ENCODE measurements at regions not wholly inside any gene's neighbourhood (a gene's known extent, or its start where the extent isn't known, plus 50 kb on each side); places are given as distances from the start of the nearest gene placed in this dataset.

DNA sequence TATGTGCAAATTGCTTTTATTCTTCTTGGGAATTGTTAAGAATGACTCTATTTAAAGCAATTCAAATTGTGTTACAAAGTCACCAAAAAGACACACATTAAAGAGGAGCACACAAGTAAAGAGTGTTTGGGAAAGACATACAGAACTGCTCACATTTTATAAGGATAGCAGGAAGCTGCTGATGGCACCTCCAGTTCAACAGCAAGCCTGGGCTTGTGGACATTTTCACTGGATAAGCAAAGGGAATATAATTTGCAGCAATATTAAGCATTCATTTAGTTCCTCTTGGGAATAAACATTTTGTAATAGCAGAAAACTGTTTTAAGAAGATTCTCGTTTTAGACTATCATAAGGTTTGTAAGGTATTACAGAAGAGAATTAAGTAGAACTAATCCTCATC, 1271.9 kb downstream of the ZPLD1 start:
- Histone ChIP-seq H3K9me3 (ENCODE audit: control insufficient read depth, low read depth, low read length) (no peaks in the 10 kb centered on the region), H3K4me3 (ENCODE audit: low read length) (no peak overlapping the region), H3K4me1 (ENCODE audit: control insufficient read depth, insufficient read depth, low read length) (no peaks in the 10 kb centered on the region), H3K36me3 (ENCODE audit: control insufficient read depth, insufficient read depth, low read length) (no peaks in the 10 kb centered on the region), H3K27ac (ENCODE audit: low read length) (no peak overlapping the region), H3K27me3 (ENCODE audit: control insufficient read depth, insufficient read depth, low read length) (no peaks in the 10 kb centered on the region)
- no peak for DNase-seq
- WGBS (ENCODE audit: insufficient coverage, low lambda C conversion rate), result no CpG with 5 or more reads among the region's 1 CpG

DNA sequence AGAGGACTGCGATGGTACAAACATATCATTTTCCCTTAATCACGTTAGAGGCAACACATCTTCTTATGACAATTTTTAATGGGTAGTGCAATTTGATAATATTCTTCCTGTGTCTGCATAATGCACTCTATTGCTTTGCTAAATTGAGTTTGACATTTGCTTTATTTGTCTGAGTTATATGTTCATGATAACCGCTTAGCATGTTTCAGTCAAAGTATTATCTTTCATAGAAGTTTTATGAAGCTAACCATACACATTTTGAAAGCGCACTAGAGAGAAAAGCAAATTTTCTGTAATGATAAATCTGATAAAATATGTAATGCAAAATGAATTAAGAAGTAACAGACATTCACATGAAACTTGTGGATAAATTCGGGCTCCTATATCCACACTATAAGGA, 1276.9 kb downstream of the ZPLD1 start:
- Histone ChIP-seq H3K4me1 (ENCODE audit: control insufficient read depth, insufficient read depth, low read length) (no peaks in the 10 kb centered on the region), H3K36me3 (ENCODE audit: control insufficient read depth, insufficient read depth, low read length) (no peaks in the 10 kb centered on the region), H3K9me3 (ENCODE audit: control insufficient read depth, low read depth, low read length) (no peaks in the 10 kb centered on the region), H3K27ac (ENCODE audit: low read length) (no peak overlapping the region), H3K27me3 (ENCODE audit: control insufficient read depth, insufficient read depth, low read length) (no peaks in the 10 kb centered on the region), H3K4me3 (ENCODE audit: low read length) (no peak overlapping the region)
- DNase-seq, result no peak
- 94% methylated on average over 4 of the region's 5 CpGs for WGBS (ENCODE audit: insufficient coverage, low lambda C conversion rate)

GRCh38 chr3:103712320-103713008, 1277.6 kb downstream of the ZPLD1 start:
- Histone ChIP-seq H3K36me3 (ENCODE audit: control insufficient read depth, insufficient read depth, low read length) (no peaks in the 10 kb centered on the region), H3K9me3 (ENCODE audit: control insufficient read depth, low read depth, low read length) (no peaks in the 10 kb centered on the region), H3K27ac (ENCODE audit: low read length) (no peak overlapping the region), H3K4me1 (ENCODE audit: control insufficient read depth, insufficient read depth, low read length) (no peaks in the 10 kb centered on the region), H3K4me3 (ENCODE audit: low read length) (no peak overlapping the region), H3K27me3 (ENCODE audit: control insufficient read depth, insufficient read depth, low read length) (no peaks in the 10 kb centered on the region)
- WGBS (ENCODE audit: insufficient coverage, low lambda C conversion rate), result 70% methylated on average over 1 of the region's 1 CpG
- no peak for DNase-seq

GRCh38 chr3:103729547-103729946, 1294.7 kb downstream of the ZPLD1 start:
- Histone ChIP-seq H3K9me3 (ENCODE audit: control insufficient read depth, low read depth, low read length) (no peaks in the 10 kb centered on the region), H3K27me3 (ENCODE audit: control insufficient read depth, insufficient read depth, low read length) (no peaks in the 10 kb centered on the region), H3K4me3 (ENCODE audit: low read length) (no peak overlapping the region), H3K27ac (ENCODE audit: low read length) (no peak overlapping the region), H3K36me3 (ENCODE audit: control insufficient read depth, insufficient read depth, low read length) (no peaks in the 10 kb centered on the region), H3K4me1 (ENCODE audit: control insufficient read depth, insufficient read depth, low read length) (no peaks in the 10 kb centered on the region)
- DNase-seq, result no peak
- WGBS (ENCODE audit: insufficient coverage, low lambda C conversion rate), result 93% methylated on average over 2 of the region's 3 CpGs

GRCh38 chr3:103730744-103731143, 1295.9 kb downstream of the ZPLD1 start:
- Histone ChIP-seq H3K27ac (ENCODE audit: low read length) (no peak overlapping the region), H3K27me3 (ENCODE audit: control insufficient read depth, insufficient read depth, low read length) (no peaks in the 10 kb centered on the region), H3K4me3 (ENCODE audit: low read length) (no peak overlapping the region), H3K4me1 (ENCODE audit: control insufficient read depth, insufficient read depth, low read length) (no peaks in the 10 kb centered on the region), H3K9me3 (ENCODE audit: control insufficient read depth, low read depth, low read length) (no peaks in the 10 kb centered on the region), H3K36me3 (ENCODE audit: control insufficient read depth, insufficient read depth, low read length) (no peaks in the 10 kb centered on the region)
- no peak for DNase-seq
- no CpG with 5 or more reads among the region's 3 CpGs for WGBS (ENCODE audit: insufficient coverage, low lambda C conversion rate)

DNA sequence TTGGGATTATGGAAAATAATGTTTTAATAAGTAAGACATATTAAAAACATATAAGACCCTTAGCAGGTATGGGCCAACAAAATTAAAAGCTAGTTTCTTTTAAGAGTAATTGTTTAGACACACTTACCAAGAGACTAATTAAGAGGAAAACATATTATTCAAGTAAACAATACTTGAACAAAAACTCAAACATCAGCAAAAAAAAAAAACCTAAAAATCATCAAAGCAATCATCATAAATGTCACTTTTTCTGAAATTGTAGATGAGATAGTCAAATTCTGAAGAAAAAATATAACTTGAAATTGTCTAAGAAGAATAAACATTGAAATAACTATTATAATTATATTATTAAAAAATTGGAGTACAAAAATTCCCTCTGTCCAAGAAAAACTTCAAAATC, 1318.2 kb downstream of the ZPLD1 start:
- Histone ChIP-seq H3K4me3 (ENCODE audit: low read length) (no peak overlapping the region), H3K4me1 (ENCODE audit: control insufficient read depth, insufficient read depth, low read length) (no peaks in the 10 kb centered on the region), H3K9me3 (ENCODE audit: control insufficient read depth, low read depth, low read length) (no peaks in the 10 kb centered on the region), H3K27me3 (ENCODE audit: control insufficient read depth, insufficient read depth, low read length) (no peaks in the 10 kb centered on the region), H3K36me3 (ENCODE audit: control insufficient read depth, insufficient read depth, low read length) (no peaks in the 10 kb centered on the region), H3K27ac (ENCODE audit: low read length) (no peak overlapping the region)
- no peak for DNase-seq

DNA sequence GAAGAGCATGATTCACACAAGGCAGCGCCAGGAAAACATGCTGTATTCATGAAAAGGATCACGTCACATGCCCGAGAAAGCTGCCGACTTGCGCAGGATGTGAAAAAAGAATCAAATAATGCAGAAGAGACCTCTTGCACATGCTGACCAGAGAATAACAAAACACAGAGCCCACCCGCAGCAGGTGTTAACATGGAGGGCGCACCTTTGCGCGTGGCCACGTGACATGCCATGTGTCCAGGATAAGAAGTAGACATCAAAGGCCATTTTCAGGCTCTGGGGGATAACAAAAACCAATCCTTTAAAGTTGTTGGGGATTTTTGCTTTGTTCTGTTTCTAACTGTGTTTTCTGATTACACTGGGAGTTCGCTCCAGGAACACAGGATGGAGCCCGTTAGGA, 1332.8 kb downstream of the ZPLD1 start:
- Histone ChIP-seq H3K36me3 (ENCODE audit: control insufficient read depth, insufficient read depth, low read length) (no peaks in the 10 kb centered on the region), H3K4me3 (ENCODE audit: low read length) (no peak overlapping the region), H3K9me3 (ENCODE audit: control insufficient read depth, low read depth, low read length) (no peaks in the 10 kb centered on the region), H3K4me1 (ENCODE audit: control insufficient read depth, insufficient read depth, low read length) (no peaks in the 10 kb centered on the region), H3K27ac (ENCODE audit: low read length) (no peak overlapping the region), H3K27me3 (ENCODE audit: control insufficient read depth, insufficient read depth, low read length) (no peaks in the 10 kb centered on the region)
- WGBS (ENCODE audit: insufficient coverage, low lambda C conversion rate), result 95% methylated on average over 5 of the region's 12 CpGs
- no peak for DNase-seq

DNA sequence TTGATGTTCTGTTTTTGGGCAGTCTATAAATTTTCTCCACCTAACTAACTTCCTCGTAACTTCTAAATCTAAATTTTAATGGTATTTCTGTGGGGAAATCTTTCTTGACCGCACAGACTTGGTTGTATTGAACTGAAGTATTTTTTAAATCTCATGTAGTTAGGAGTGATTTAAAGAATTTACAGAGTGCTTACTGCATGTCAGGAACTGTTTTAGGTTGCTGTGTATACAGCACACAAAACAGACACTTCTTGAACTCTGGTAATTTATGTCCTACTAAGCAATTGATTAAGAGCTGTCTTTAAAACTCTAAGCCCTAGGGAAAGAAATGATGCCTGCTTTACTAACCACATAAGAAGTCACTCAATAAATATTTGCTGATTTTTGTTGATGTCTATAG, 1350.2 kb downstream of the ZPLD1 start:
- H3K4me3 ChIP-seq (ENCODE audit: low read length), result no peak overlapping the region

GRCh38 chr3:103785537-103785936, 1350.7 kb downstream of the ZPLD1 start:
- Histone ChIP-seq H3K36me3 (ENCODE audit: control insufficient read depth, insufficient read depth, low read length) (no peaks in the 10 kb centered on the region), H3K27me3 (ENCODE audit: control insufficient read depth, insufficient read depth, low read length) (no peaks in the 10 kb centered on the region), H3K27ac (ENCODE audit: low read length) (no peak overlapping the region), H3K9me3 (ENCODE audit: control insufficient read depth, low read depth, low read length) (no peaks in the 10 kb centered on the region), H3K4me1 (ENCODE audit: control insufficient read depth, insufficient read depth, low read length) (no peaks in the 10 kb centered on the region), H3K4me3 (ENCODE audit: low read length) (no peak overlapping the region)
- WGBS (ENCODE audit: insufficient coverage, low lambda C conversion rate), result 100% methylated on average over 1 of the region's 1 CpG
- DNase-seq, result no peak

More for the DNA sequence above, 1350.2 kb downstream of the ZPLD1 start:
- Histone ChIP-seq H3K36me3 (ENCODE audit: control insufficient read depth, insufficient read depth, low read length) (no peaks in the 10 kb centered on the region), H3K9me3 (ENCODE audit: control insufficient read depth, low read depth, low read length) (no peaks in the 10 kb centered on the region), H3K4me1 (ENCODE audit: control insufficient read depth, insufficient read depth, low read length) (no peaks in the 10 kb centered on the region), H3K27ac (ENCODE audit: low read length) (no peak overlapping the region), H3K27me3 (ENCODE audit: control insufficient read depth, insufficient read depth, low read length) (no peaks in the 10 kb centered on the region)
- DNase-seq, result no peak
- WGBS (ENCODE audit: insufficient coverage, low lambda C conversion rate), result 100% methylated on average over 1 of the region's 2 CpGs

- H3K36me3 ChIP-seq (ENCODE audit: control insufficient read depth, insufficient read depth, low read length), result no peaks in the 10 kb centered on the region
- no CpG with 5 or more reads among the region's 4 CpGs for WGBS (ENCODE audit: insufficient coverage, low lambda C conversion rate)
- H3K4me1 ChIP-seq (ENCODE audit: control insufficient read depth, insufficient read depth, low read length), result no peaks in the 10 kb centered on the region
- H3K9me3 ChIP-seq (ENCODE audit: control insufficient read depth, low read depth, low read length), result no peaks in the 10 kb centered on the region
- no peak overlapping the region for H3K27ac ChIP-seq (ENCODE audit: low read length)
- DNase-seq, result no peak
- H3K27me3 ChIP-seq (ENCODE audit: control insufficient read depth, insufficient read depth, low read length), result no peaks in the 10 kb centered on the region
- H3K4me3 ChIP-seq (ENCODE audit: low read length), result no peak overlapping the region
Observed at GRCh38 chr3:103786296-103786695, 1351.5 kb downstream of the ZPLD1 start.

- H3K36me3 ChIP-seq (ENCODE audit: control insufficient read depth, insufficient read depth, low read length), result no peaks in the 10 kb centered on the region
- no peaks in the 10 kb centered on the region for H3K27me3 ChIP-seq (ENCODE audit: control insufficient read depth, insufficient read depth, low read length)
- no CpG with 5 or more reads among the region's 3 CpGs for WGBS (ENCODE audit: insufficient coverage, low lambda C conversion rate)
- no peaks in the 10 kb centered on the region for H3K4me1 ChIP-seq (ENCODE audit: control insufficient read depth, insufficient read depth, low read length)
- DNase-seq, result no peak
- no peak overlapping the region for H3K4me3 ChIP-seq (ENCODE audit: low read length)
- peaks cover 2% of the 10 kb centered on the region for H3K9me3 ChIP-seq (ENCODE audit: control insufficient read depth, low read depth, low read length)
- H3K27ac ChIP-seq (ENCODE audit: low read length), result no peak overlapping the region
Observed at GRCh38 chr3:103787164-103787871, 1352.5 kb downstream of the ZPLD1 start.
